HG02981 (cell line): ENCODE measurements at regions not wholly inside any gene's neighbourhood (a gene's known extent, or its start where the extent isn't known, plus 50 kb on each side); places are given as distances from the start of the nearest gene placed in this dataset.
"Not testable (repeated sequence)": the region's sequence is repeated elsewhere in the genome, so short reads cannot be mapped to it uniquely, and the experiment has no call there.

Source experiments
- ATAC-seq: cut with Tn5 transposase; IDR thresholded peaks from one replicate; pipeline ENCODE4 v1.9.1; 2021; ENCODE audit warnings: mild to moderate bottlenecking, moderate library complexity; ENCODE audit not compliant: unreplicated experiment

- ATAC-seq, result no peak
Measured at GRCh38 chr10:29698773-29699490, 64.2 kb upstream of the SVIL start.

- not testable (repeated sequence) for ATAC-seq
Measured at GRCh38 chr10:29696581-29696980, 61.8 kb upstream of the SVIL start.

GRCh38 chr10:29694121-29694520 is 59.4 kb upstream of the SVIL start:
- no peak for ATAC-seq

- ATAC-seq, result no peak
Measured at GRCh38 chr10:29692121-29692539, 57.4 kb upstream of the SVIL start.

GRCh38 chr10:29691564-29692072 is 56.8 kb upstream of the SVIL start:
- ATAC-seq, result no peak

GRCh38 chr10:29689001-29689400 is 54.2 kb upstream of the SVIL start:
- ATAC-seq, result no peak

- no peak for ATAC-seq
Measured at GRCh38 chr10:29688230-29688661, 53.5 kb upstream of the SVIL start.

- ATAC-seq, result no peak
Measured at GRCh38 chr10:29687421-29688164, 52.8 kb upstream of the SVIL start.

- no peak for ATAC-seq
Measured at GRCh38 chr10:29685506-29685905, 50.7 kb upstream of the SVIL start.
